DMS153 (cell line): ENCODE measurements at regions not wholly inside any gene's neighbourhood (a gene's known extent, or its start where the extent isn't known, plus 50 kb on each side); places are given as distances from the start of the nearest gene placed in this dataset.

Source experiments
- DNase-seq: peaks from one replicate; lab custom pipeline; 2025; lab: John Stamatoyannopoulos, UW

DNA sequence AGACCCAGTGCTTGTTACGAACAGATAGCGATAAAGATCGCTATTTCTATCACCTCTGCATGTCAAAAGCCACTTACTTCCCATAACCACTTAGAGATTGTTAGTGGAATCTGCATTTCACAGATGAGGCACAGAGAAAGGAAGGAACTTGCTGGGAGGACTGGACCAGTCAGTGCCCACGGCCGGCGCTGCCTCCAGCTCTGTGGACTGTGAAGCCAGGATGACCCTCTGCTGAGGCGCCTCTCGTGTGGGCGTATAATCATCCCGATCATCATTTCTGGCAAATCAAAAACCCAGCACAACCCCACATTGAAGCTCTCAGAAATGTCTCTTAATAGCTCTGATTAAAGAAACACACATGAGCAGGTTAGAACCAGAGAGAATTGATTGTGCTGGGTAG is 61.5 kb upstream of the ADRA2C start:
- no peak for DNase-seq

- no peak for DNase-seq
Measured at GRCh38 chr4:3703677-3704521, 62.3 kb upstream of the ADRA2C start.

DNA sequence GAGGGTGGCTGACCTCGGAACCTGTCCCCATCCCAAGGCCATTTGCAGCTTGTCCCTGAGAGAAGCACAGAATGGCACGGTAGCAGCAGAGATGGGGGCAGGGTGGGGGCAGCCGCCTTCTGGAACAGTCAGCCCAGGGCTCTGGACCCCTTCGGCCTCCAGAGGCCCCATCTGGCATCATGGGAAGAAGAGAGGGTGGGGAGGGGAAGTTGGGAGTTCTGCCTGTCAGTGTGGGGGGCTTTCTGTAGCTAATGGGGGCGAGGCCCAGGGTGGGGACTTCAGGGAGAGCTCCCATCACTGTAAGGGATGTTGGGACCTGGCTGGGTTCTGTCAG is 62.9 kb upstream of the ADRA2C start:
- no peak for DNase-seq

DNA sequence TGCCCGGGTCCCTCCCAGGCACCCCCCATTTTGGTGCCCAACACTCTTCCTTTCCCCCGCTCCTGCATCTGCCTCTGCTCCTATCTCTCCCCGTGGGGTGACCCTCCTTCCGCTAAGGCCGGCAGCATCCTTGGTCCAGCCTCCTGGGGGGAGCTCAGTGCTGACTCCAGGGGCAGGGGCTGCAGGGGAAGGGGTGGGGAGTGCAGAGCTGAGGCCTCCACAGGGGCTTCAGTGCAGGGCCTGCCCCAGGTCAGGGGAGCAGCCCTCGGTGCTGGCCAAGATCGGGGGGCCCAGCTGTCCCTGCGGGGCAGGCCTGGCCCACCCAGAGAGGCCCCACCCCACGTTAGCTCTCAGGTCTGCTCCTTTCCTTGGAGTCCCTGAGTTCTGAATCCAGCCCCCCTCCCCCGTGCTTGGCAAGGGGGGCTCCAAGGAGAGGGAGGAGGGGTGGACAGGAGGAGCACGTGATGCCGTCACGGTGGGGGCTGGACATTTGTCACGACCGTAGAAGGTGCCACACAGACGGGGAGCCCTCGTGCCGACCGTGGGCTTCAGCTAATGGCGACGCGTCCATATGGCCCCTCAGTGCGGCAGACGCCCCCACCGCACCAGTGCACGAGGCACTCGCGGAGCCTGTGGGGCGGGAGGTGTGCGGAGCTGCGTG is 63.5 kb upstream of the ADRA2C start:
- no peak for DNase-seq

DNA sequence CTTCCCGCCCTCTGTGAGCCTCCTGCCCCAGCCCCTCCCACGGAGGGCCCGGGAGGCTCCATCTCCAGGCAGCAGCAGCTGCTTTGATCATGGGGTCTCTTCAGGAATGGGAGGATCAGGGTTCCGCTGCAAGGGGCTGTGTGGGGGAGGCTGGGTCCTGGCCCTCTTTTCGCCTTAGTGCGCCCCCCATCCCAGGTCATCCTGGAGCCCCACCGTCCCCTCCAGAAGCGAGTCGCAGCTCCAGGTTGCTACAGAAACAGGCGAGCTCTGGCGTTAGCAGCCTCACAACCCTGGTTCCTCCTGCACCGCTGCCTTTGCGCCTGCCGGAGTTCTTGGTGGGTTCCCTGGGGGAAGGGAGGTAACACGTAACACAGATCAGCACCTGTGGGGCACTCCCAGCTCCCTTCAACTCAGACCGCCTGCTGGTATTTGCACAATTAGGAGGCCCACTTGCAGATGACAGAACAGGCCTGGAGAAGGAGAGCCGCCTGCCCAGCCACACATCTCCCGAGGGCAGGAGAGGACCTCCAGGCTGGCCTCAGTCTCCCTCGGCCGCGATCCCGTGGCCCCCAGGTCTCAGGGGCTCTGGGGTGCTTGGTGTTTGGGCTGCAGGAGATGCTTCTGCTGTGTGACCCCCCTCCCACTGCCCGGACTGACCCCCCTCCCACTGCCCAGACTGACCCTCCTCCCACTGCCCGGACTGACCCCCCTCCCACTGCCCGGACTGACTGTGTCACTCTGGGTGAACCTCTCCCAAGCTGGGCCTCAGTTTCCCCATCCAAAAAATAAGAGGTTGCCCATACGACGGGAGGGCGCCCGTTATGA is 64.2 kb upstream of the ADRA2C start:
- no peak for DNase-seq

GRCh38 chr4:3701271-3701734 is 64.9 kb upstream of the ADRA2C start:
- DNase-seq = no peak

DNA sequence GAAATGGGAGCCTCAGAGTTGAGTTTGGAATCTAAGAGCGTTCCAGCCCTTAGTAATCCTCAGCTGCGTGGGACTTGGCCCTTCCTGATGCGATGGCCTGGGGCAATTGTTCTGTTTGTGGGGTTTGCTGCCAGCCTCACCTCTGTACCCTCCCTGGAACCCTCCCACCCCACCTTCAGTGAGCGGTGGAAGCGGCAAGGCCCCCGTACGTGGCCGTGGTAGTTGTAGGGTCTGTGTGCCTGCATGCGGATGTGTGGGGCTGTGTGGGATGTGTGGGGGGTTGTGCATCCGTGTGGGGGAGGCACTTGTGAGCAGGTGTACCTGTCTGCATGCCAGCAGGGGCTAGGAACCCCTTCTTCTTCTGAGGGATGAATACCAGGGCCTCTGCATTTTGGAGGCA is 65.4 kb upstream of the ADRA2C start:
- DNase-seq = no peak

DNA sequence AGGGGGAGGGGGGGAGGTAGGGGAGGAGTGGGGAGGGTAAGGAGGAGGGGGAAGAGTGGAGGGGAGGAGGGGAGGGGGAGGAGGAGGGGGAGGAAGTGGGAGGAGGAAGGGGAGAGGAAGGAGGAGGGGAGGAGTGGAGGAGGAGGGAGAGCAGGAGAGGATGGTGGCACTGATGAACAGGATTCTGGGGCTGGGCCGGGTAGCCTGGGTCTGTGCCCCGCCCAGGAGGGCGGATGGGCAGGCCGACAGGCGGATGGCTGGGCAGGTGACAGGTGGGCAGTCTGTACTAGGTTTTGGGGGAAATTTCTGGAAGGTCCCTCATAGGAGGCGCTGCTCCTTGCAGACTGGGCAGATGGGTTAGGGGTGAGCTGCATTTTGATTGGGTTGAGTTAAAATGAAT is 66.0 kb upstream of the ADRA2C start:
- no peak for DNase-seq

DNA sequence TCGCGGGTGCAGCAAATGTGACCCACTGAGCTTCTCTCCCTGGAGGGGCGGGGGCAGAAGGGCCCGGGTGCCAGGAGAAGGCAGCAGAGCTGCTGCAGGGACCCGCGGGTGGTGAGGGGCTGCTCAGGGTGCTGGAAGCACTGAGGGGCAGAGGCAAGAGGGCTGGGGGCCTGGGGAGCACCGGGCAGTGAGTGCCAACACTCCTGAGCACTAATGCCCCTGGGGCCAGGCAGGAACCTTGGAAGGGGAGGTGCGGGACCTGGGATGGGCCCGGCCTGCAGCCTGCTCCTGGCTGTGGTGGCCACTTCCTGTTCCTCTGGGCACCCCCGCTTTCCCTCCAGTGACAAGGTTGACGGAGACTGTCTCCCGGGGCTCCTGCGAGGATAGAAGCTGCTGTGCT is 66.5 kb upstream of the ADRA2C start:
- no peak for DNase-seq

DNA sequence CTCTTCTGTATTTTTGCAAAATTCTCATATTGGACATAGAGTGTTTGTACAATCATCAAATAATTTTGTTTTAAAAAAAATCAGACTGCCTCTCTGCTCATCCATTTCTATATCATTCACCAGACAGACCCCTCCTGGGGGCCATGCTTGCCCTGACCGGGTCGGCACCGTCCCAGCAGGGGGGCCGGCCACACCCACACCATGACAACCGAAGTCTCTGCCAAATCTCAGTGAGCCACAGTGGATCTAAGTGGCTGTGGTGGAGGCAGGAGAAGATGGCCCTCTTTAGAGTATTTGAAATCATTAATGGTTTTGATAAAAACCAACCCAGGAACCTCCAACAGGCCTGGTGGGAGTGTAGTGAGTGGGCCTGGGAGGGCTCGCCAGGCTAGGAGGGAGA is 66.9 kb upstream of the ADRA2C start:
- no peak for DNase-seq

DNA sequence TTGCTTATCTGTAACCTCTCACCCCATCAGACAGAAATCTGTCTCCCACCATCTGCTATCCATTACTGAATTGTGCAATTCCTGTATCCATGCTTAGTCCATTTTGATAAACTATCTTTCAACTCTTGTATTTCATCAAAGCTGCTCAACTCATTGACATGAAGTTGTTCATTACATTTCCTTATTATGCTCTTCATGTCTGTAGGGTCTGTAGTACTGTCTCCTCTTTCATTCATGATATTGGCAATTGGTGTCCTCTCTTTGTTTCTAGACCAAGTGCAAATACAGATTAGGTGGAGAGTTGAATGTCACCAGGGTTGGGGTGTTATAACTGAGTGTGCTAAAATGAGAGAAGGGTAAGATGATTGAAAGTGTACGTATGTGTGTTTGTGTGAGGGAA is 69.2 kb upstream of the ADRA2C start:
- DNase-seq = no peak

DNA sequence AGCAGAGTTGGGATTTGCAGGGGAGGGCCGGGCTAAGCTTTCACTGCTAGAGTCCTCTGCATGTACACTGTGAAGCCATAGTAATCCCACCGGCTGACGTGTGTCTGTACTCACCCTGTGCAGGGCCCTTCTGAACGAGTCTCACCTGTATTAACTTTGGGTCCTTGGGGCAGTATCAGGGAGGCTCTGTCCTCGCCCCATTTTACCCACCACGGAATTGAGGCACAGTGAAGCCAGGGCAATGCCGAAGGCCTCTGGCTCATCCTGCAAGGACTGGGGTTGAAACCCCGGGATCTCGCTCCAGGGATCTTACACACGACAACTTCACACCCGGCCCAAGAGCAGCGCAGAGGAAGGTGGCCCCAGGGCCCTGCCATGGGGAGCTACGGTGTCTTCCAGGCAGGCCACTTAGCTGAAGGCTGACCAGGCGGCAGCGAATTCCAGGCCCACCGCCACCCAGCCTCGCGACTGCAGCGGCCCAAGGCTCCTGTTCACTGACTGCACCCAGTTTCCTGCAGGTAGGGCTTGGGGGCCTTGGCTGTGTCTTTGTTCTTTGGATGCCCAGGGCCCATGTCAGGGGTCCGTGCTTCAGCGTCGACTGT is 75.5 kb upstream of the ADRA2C start:
- DNase-seq = no peak

DNA sequence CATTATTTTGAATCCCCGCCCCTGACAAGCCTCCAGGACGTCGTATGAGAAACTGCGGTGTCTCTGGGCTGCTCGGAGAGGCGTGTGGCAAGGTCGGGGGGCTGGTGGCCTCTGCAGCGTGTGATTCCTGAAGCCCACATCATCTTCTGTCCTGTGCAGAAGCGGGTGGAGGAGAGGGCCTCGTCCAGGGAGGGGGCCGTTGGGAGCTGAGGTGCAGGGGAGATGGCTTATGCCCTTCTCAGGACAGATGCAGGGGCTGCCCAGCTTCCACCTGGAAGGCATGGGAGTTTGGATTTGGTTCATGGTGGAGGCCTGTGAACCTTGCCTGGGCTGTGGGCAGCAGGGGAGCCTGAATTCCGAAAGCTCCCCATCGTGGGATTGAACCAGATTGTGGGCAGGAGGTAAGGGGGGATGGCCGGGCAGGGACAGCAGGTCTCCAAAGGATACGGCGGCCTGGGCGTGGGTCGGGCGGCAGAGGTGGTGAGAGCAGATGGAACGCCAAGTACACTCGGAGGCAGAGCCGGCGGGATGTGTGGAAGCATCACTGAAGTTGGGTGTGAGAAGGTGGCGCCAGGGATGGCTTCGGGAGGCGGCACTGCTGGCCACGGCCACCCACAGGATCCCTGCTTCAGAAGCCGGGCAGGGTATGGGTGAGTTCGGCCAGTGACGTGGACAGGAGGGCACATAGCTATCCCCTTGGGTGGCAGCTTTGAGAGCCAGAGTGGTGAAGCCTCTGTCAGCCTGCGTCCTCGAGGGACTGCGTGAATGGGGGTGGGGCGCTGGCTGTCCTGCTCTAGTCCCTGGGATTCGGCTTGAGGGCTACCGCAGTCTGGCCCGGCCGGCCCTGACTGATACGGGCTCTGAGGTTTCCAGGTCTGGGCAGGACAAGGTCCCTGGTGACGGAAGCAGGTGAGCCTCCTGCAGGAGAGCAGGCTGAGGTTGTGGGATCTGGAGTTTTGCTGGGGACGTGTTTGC is 76.3 kb upstream of the ADRA2C start:
- no peak for DNase-seq

DNA sequence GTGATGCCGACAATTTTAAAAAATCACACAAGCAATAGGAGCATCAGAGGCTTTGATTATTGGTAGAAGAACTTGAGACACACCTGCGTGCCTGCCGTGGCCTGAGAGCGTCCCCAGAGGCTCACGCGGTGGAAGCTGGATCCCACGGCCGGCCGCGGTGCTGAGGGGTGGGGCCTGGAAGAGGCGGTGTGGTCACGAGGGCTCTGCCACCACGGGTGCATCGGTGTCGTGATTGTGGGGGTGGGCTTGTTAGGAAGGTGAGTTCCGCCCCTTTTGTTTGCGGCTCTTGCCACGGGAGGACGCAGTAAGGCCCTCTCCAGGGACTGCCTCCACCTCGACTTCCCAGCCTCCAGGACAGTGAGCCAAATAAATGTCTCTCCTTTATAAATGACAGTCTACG is 77.2 kb upstream of the ADRA2C start:
- no peak for DNase-seq

DNA sequence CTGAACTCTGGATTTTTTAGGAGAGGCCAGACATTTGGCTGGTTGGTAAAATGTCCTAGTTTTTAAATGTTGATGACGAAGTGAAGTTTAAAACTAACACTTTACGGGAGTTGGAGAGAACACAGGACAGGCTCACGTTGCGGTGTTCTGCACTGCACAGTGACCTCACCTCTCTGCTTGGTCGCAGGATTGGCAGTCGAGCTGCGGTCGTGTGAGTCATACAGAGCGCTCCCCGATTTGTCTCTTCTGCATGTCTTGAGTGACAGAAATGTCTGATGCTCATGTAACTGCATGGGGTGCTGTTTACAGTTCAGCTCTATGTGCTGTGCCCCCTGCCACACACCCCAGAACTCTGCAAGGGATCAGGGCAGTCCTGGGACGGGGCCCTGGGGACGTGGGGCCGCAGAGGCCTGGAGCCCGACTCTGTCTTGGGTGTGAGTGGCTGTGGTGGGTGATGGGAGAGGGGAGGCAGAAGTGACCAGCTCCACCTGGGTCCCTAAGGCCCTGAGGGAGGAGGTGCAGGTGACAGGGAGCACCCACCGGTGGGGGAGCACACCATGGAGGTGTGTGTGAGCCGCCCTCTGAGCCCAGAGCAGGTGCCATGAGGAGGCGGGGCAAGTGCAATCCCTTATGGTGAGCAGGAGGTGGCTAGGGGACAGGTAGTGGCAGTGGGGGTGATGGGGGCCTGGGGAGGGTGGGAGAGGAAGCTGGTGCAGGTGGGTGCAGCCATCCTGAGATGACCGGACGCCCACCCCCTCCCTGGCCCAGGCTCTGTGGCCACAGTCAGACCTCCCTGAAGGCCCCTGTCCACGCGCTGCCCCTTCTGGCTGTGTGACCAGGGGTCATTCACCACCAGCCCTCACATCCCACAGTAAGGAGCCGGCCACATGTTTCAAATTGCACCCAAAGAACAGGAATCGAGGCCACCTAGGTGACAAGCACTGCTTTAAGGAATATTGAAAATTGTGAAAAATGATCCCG is 77.9 kb upstream of the ADRA2C start:
- DNase-seq = no peak

GRCh38 chr4:3687538-3687937 is 78.6 kb upstream of the ADRA2C start:
- no peak for DNase-seq

GRCh38 chr4:3686753-3687152 is 79.4 kb upstream of the ADRA2C start:
- DNase-seq = no peak

- DNase-seq = no peak
Measured at GRCh38 chr4:3685081-3685645, 81.0 kb upstream of the ADRA2C start.

DNA sequence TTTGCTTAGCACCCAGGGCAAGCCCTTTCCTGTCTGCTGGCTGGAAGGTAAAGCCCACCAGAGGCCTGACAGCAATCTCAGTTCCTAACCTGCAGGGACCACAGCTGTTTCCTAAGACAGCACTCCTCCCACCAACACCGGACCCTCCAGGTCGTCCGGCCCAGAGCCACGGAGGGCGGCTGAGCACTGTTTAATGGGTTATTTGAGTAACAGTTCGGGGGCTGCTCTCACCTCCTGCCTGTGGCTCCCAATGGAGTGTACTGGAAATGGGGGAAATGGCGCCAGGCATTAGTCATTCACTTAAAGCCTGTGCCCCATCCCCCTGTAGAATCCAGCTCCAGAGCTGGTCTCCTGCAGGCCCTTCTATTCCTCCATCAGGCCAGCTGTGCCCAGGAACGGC is 81.6 kb upstream of the ADRA2C start:
- no peak for DNase-seq
